Esophagus squamous epithelium (tissue), 5 donors: ENCODE measurements at regions not wholly inside any gene's neighbourhood (a gene's known extent, or its start where the extent isn't known, plus 50 kb on each side); places are given as distances from the start of the nearest gene placed in this dataset.

Source experiments
- DNase-seq: peaks from one replicate; lab custom pipeline; 2025; lab: John Stamatoyannopoulos, UW
- H3K27ac ChIP-seq, 4 donors: fragments of 200-600 bp; sonication (generic); one replicate each; pipeline ENCODE4 v1.5.1; 2016 to 2019; ENCODE audit warnings: mild to moderate bottlenecking in 1 of 4
- H3K27me3 ChIP-seq, 4 donors: fragments of 200-600 bp; sonication (generic); 1 replicate in 3 of 4; 2 replicates in 1 of 4; pipeline versions ENCODE4 v1.5.1 to v1.6.0; 2017 to 2021; ENCODE audit warnings: antibody characterized with exemption in 1 of 4
- H3K36me3 ChIP-seq, 3 donors: fragments of 200-600 bp; sonication (generic); one replicate each; pipeline ENCODE4 v1.5.1; 2016 to 2019
- H3K4me1 ChIP-seq, 3 donors: fragments of 200-600 bp; sonication (generic); one replicate each; pipeline ENCODE4 v1.5.1; 2017 to 2019
- H3K4me3 ChIP-seq, 4 donors: fragments of 200-600 bp; sonication (generic); 1 replicate in 3 of 4; 2 replicates in 1 of 4; pipeline ENCODE4 v1.5.1; 2016 to 2019; ENCODE audit warnings: mild to moderate bottlenecking in 2 of 4, moderate library complexity in 1 of 4
- H3K9me3 ChIP-seq, 3 donors: fragments of 200-600 bp; sonication (generic); one replicate each; pipeline ENCODE4 v1.5.1; 2016 to 2019
- POLR2A ChIP-seq, 4 donors: fragments of 450-650 bp; IDR thresholded peaks; one replicate each; pipeline ENCODE4 v1.6.1; 2017; ENCODE audit warnings: antibody characterized with exemption in 4 of 4, mild to moderate bottlenecking in 4 of 4, moderate library complexity in 3 of 4
- WGBS, 2 donors: methylation state at CpG; one replicate each; pipeline ENCODE4 v1.1.5; 2018; 5-methylcytosine and 5-hydroxymethylcytosine counted together
- intact Hi-C: fragments of 100-400 bp; cut with DNase I; formaldehyde crosslinking; loops from one replicate; pipeline ENCODE4 v1.15.0; 2022
- TF ChIP-seq, protein P1 (sequence below), 6 experiments: fragments of 450-650 bp in 4 of 6; fragments of 200-600 bp in 2 of 6; sonication (generic) in 2 of 6; IDR thresholded peaks; one replicate each; pipeline ENCODE4 v1.5.1; 2016 to 2019; ENCODE audit warnings: antibody characterized with exemption in 6 of 6, mild to moderate bottlenecking in 4 of 6, moderate library complexity in 4 of 6
- donor health status: DM: yes; HTN: yes; CAD: no.

- H3K27me3 ChIP-seq, result no peaks in the 10 kb centered on the region
- H3K4me1 ChIP-seq, result no peaks in the 10 kb centered on the region
- no peak for DNase-seq
- H3K4me3 ChIP-seq, result no peak overlapping the region
- 68 to 69% methylated on average over 4 of the region's 4 CpGs for WGBS, 2 donors
- no peaks in the 10 kb centered on the region for H3K9me3 ChIP-seq
- intact Hi-C loops, result loop anchor here (10.0 kb wide), 1 partner anchor 100 kb away; the partner anchor contains the start of gene CLDN1
- no peak overlapping the region for H3K27ac ChIP-seq
- no peaks in the 10 kb centered on the region for H3K36me3 ChIP-seq
- TF ChIP-seq, protein P1, sequence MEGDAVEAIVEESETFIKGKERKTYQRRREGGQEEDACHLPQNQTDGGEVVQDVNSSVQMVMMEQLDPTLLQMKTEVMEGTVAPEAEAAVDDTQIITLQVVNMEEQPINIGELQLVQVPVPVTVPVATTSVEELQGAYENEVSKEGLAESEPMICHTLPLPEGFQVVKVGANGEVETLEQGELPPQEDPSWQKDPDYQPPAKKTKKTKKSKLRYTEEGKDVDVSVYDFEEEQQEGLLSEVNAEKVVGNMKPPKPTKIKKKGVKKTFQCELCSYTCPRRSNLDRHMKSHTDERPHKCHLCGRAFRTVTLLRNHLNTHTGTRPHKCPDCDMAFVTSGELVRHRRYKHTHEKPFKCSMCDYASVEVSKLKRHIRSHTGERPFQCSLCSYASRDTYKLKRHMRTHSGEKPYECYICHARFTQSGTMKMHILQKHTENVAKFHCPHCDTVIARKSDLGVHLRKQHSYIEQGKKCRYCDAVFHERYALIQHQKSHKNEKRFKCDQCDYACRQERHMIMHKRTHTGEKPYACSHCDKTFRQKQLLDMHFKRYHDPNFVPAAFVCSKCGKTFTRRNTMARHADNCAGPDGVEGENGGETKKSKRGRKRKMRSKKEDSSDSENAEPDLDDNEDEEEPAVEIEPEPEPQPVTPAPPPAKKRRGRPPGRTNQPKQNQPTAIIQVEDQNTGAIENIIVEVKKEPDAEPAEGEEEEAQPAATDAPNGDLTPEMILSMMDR (IDR thresholded peaks at IDR 0.05), result no peak
- TF ChIP-seq POLR2A (IDR thresholded peaks at IDR 0.05), result no peak
Observed at GRCh38 chr3:190224456-190224855, 97.8 kb downstream of the CLDN1 start.

DNA sequence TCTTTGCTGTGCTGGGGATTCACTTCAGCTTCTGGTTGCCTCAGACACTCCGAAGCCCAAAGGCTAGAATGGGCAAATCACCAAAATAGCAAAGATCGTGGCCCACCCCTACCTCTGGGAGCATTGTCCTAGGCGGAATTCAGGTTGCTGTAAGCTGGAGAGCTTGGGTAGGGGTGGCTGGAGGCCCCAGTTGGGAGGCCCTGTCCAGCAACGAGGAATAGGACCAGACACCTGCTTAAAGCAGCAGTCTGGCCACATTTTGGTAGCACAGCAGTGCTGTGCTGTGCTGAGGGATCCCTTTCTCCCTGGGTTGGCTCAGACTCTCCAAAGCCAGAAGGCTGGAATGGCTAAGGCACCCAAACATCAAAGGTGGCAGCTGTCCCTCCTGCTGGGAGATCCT is 99.3 kb downstream of the CLDN1 start:
- no peaks in the 10 kb centered on the region for H3K27me3 ChIP-seq
- no peak overlapping the region for H3K4me3 ChIP-seq
- TF ChIP-seq, protein P1 (IDR thresholded peaks at IDR 0.05), result no peak
- TF ChIP-seq POLR2A (IDR thresholded peaks at IDR 0.05), result no peak
- no peaks in the 10 kb centered on the region for H3K9me3 ChIP-seq
- DNase-seq, result no peak
- 69 to 93% methylated on average over 2 to 3 of the region's 4 CpGs for WGBS, 2 donors
- no peaks in the 10 kb centered on the region for H3K36me3 ChIP-seq
- no peak overlapping the region for H3K27ac ChIP-seq
- intact Hi-C loops, result loop anchor here (10.0 kb wide), 1 partner anchor 102 kb away; the partner anchor contains the start of gene CLDN1
- no peaks in the 10 kb centered on the region for H3K4me1 ChIP-seq

- Histone ChIP-seq H3K9me3 (no peaks in the 10 kb centered on the region), H3K27me3 (no peaks in the 10 kb centered on the region), H3K36me3 (no peaks in the 10 kb centered on the region), H3K4me1 (no peaks in the 10 kb centered on the region), H3K27ac (no peak overlapping the region), H3K4me3 (no peak overlapping the region)
- DNase-seq, result no peak
- TF ChIP-seq POLR2A (IDR thresholded peaks at IDR 0.05), result no peak
- intact Hi-C loops, result loop anchor here (10.0 kb wide), 1 partner anchor 102 kb away; the partner anchor contains the start of gene CLDN1
- WGBS, 2 donors, result 73 to 85% methylated on average over 2 to 3 of the region's 3 CpGs
Observed at GRCh38 chr3:190222360-190222759, 99.9 kb downstream of the CLDN1 start.

GRCh38 chr3:190220362-190220761 is 99.7 kb upstream of the P3H2 start:
- 80 to 91% methylated on average over 1 of the region's 1 CpG for WGBS, 2 donors
- Histone ChIP-seq H3K9me3 (no peaks in the 10 kb centered on the region), H3K4me1 (no peaks in the 10 kb centered on the region), H3K36me3 (no peaks in the 10 kb centered on the region), H3K4me3 (no peak overlapping the region), H3K27ac (no peak overlapping the region), H3K27me3 (no peaks in the 10 kb centered on the region)
- intact Hi-C loops, result loop anchor here (10.0 kb wide), 1 partner anchor 104 kb away; the partner anchor contains the start of gene CLDN1
- TF ChIP-seq, protein P1 (IDR thresholded peaks at IDR 0.05), result no peak
- TF ChIP-seq POLR2A (IDR thresholded peaks at IDR 0.05), result no peak
- DNase-seq, result no peak

GRCh38 chr3:190217081-190217480 is 96.4 kb upstream of the P3H2 start:
- intact Hi-C loops, result no loop called here
- H3K4me3 ChIP-seq, result no peak overlapping the region
- no peaks in the 10 kb centered on the region for H3K27me3 ChIP-seq
- 19 to 30% methylated on average over 3 of the region's 3 CpGs for WGBS, 2 donors
- no peak overlapping the region for H3K27ac ChIP-seq
- no peaks in the 10 kb centered on the region for H3K36me3 ChIP-seq
- H3K9me3 ChIP-seq, result no peaks in the 10 kb centered on the region
- no peak for DNase-seq
- no peaks in the 10 kb centered on the region for H3K4me1 ChIP-seq
- TF ChIP-seq, protein P1 (IDR thresholded peaks at IDR 0.05), result no peak
- TF ChIP-seq POLR2A (IDR thresholded peaks at IDR 0.05), result no peak

- DNase-seq, result no peak
- Histone ChIP-seq H3K9me3 (no peaks in the 10 kb centered on the region), H3K4me3 (no peak overlapping the region), H3K36me3 (no peaks in the 10 kb centered on the region), H3K4me1 (no peaks in the 10 kb centered on the region), H3K27ac (no peak overlapping the region), H3K27me3 (no peaks in the 10 kb centered on the region)
- TF ChIP-seq POLR2A (IDR thresholded peaks at IDR 0.05), result no peak
- TF ChIP-seq, protein P1 (IDR thresholded peaks at IDR 0.05), result no peak
- intact Hi-C loops, result no loop called here
Observed at GRCh38 chr3:190213727-190214126, 93.0 kb upstream of the P3H2 start.
